ENCODE measurements at regions not wholly inside any gene's neighbourhood (a gene's known extent, or its start where the extent isn't known, plus 50 kb on each side); places are given as distances from the start of the nearest gene placed in this dataset.

DNA sequence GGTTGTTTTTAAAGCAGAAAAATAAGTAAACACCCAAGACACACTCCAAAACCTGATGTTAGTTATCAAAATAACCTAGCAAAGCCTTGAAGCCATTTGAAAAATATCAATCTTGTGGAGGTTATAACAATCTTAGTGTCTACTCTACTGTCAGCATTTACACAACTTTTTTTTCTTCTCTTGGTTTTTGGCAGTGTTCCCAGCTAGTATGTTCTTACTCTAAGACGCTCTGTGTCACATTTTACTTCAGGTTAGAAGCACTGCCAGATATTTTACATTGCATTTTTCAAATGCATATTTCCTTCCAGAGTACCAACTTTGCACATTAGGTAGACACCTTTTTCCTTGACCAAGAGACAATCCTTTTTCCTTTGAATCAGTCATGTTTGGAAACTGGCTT, 114.0 kb upstream of the INPP4B start:
- Histone ChIP-seq H3K9me3 (ENCODE audit: control insufficient read depth in 5 of 5, low read length in 5 of 5) (peaks cover 0 to 5% (median 2%) of the 10 kb centered on the region in 5 donors), H3K27me3 (ENCODE audit: control insufficient read depth in 5 of 5, insufficient read depth in 4 of 5, low read length in 5 of 5) (no peaks in the 10 kb centered on the region), H3K4me1 (ENCODE audit: control insufficient read depth in 5 of 5, insufficient read depth in 5 of 5, low read length in 5 of 5) (no peaks in the 10 kb centered on the region), H3K36me3 (ENCODE audit: control insufficient read depth in 5 of 5, insufficient read depth in 5 of 5, low read length in 5 of 5) (no peaks in the 10 kb centered on the region), H3K4me3 (ENCODE audit: low read depth in 1 of 5, low read length in 5 of 5) (no peak overlapping the region), H3K9ac (ENCODE audit: low read length in 5 of 5) (no peak overlapping the region), H3K27ac (ENCODE audit: low read depth, low read length) (no peak overlapping the region)

DNA sequence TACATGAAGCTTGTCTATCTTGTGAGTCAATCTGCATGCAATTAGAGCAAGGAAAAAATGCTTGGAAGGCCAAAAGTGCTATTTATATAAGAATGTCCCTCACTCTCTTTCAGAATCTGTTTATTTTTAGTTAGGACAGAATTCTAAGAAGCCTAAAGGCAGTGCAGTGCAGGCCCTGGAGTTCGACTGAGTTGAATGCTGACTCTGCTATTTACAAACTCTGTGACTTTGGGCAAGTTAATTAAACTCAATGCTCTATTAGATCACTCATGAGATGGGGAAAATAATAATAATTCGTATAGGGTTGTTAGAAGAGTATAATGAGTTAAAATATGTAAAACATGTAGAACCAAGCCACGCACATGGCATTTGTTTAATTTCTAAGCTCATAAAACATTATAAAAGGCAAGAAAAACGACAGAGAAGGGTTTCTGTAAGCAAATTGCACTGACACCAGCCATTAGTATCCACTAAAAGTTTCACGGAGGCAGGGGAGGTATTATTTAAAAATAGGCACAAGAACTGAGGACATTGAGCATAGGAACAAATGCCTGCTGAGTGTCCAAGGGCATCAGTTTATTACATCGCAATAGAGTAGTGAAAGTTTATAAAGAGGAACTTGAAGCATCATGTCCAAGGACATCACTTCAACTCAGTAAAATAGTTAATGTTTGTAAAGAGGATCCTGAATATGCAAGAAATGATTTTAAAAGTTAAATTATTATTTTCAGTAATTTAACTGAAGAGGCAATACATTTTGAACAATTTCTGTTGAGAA, 115.0 kb upstream of the INPP4B start:
- Histone ChIP-seq H3K4me3 (ENCODE audit: low read depth in 1 of 5, low read length in 5 of 5) (no peak overlapping the region), H3K9me3 (ENCODE audit: control insufficient read depth in 5 of 5, low read length in 5 of 5) (peaks cover 0 to 1% (median 0%) of the 10 kb centered on the region in 5 donors), H3K27ac (ENCODE audit: low read depth, low read length) (no peak overlapping the region), H3K9ac (ENCODE audit: low read length in 5 of 5) (no peak overlapping the region), H3K4me1 (ENCODE audit: control insufficient read depth in 5 of 5, insufficient read depth in 5 of 5, low read length in 5 of 5) (no peaks in the 10 kb centered on the region), H3K36me3 (ENCODE audit: control insufficient read depth in 5 of 5, insufficient read depth in 5 of 5, low read length in 5 of 5) (no peaks in the 10 kb centered on the region), H3K27me3 (ENCODE audit: control insufficient read depth in 5 of 5, insufficient read depth in 4 of 5, low read length in 5 of 5) (no peaks in the 10 kb centered on the region)

DNA sequence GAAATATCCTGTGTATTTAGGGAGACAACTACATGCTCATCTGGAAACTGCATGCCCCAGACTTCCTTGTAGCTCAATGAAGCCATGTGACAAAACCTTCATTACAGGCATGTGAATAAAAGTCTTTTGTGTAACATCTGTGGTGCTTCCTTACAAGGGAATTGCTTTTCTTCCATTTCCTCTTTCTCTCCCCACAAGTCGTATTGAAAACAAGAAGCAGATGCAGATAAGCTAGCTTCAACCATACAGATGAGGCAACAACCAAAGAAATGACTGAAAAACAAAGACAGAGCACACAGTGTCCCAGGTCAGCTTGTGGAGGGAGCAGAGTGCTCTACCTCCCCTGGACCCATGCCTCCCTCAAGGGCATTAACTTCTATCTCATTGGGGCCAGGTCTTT, 115.8 kb upstream of the INPP4B start:
- Histone ChIP-seq H3K27ac (ENCODE audit: low read depth, low read length) (no peak overlapping the region), H3K9me3 (ENCODE audit: control insufficient read depth in 5 of 5, low read length in 5 of 5) (no peaks in the 10 kb centered on the region)

DNA sequence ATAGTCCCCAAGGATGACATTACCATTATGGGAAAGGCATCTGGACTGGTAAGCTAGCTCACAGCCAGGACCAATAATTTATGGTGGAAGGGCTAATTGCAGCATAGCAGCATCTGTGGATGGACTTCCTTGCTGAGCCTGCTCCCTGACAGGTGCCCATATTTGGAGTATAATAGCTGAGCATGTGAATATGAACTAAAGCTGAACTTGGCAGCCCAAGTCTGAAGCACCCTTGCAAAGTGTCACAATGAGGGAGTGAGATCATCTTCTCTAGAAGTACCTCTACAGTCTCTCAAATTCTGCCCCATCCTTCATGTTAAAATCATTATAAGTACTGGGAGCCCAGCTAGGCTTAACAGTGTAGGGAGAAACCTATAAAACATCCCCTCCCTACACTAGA, 128.2 kb upstream of the INPP4B start:
- Histone ChIP-seq H3K9ac (ENCODE audit: low read length in 5 of 5) (no peak overlapping the region), H3K27ac (ENCODE audit: low read depth, low read length) (no peak overlapping the region), H3K36me3 (ENCODE audit: control insufficient read depth in 5 of 5, insufficient read depth in 5 of 5, low read length in 5 of 5) (no peaks in the 10 kb centered on the region), H3K4me1 (ENCODE audit: control insufficient read depth in 5 of 5, insufficient read depth in 5 of 5, low read length in 5 of 5) (no peaks in the 10 kb centered on the region), H3K4me3 (ENCODE audit: low read depth in 1 of 5, low read length in 5 of 5) (no peak overlapping the region), H3K9me3 (ENCODE audit: control insufficient read depth in 5 of 5, low read length in 5 of 5) (no peaks in the 10 kb centered on the region), H3K27me3 (ENCODE audit: control insufficient read depth in 5 of 5, insufficient read depth in 4 of 5, low read length in 5 of 5) (no peaks in the 10 kb centered on the region)

More for the DNA sequence above, 115.8 kb upstream of the INPP4B start:
- Histone ChIP-seq H3K27me3 (ENCODE audit: control insufficient read depth in 5 of 5, insufficient read depth in 4 of 5, low read length in 5 of 5) (no peaks in the 10 kb centered on the region), H3K9ac (ENCODE audit: low read length in 5 of 5) (no peak overlapping the region), H3K36me3 (ENCODE audit: control insufficient read depth in 5 of 5, insufficient read depth in 5 of 5, low read length in 5 of 5) (no peaks in the 10 kb centered on the region), H3K4me1 (ENCODE audit: control insufficient read depth in 5 of 5, insufficient read depth in 5 of 5, low read length in 5 of 5) (no peaks in the 10 kb centered on the region), H3K4me3 (ENCODE audit: low read depth in 1 of 5, low read length in 5 of 5) (no peak overlapping the region)

DNA sequence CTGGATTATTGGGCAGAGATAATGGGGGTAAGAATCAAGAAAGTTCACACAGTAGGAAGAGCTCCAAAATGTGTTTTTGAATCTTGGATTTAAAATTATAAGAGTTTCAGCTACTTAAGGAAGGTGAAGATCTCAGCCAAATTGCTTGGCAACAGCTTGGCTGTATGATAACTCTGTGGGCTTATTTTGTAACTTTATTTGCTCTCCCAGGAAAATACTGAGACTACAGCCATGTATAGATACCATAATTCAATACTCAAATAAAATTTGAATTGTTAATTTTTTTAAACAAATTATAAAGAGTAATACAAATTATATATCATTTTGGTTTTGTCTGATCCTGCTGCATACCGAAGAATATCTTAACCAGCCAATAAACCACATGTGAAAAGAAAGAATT, 129.5 kb upstream of the INPP4B start:
- Histone ChIP-seq H3K27ac (ENCODE audit: low read depth, low read length) (no peak overlapping the region), H3K36me3 (ENCODE audit: control insufficient read depth in 5 of 5, insufficient read depth in 5 of 5, low read length in 5 of 5) (no peaks in the 10 kb centered on the region), H3K9ac (ENCODE audit: low read length in 5 of 5) (no peak overlapping the region), H3K27me3 (ENCODE audit: control insufficient read depth in 5 of 5, insufficient read depth in 4 of 5, low read length in 5 of 5) (no peaks in the 10 kb centered on the region), H3K9me3 (ENCODE audit: control insufficient read depth in 5 of 5, low read length in 5 of 5) (no peaks in the 10 kb centered on the region), H3K4me3 (ENCODE audit: low read depth in 1 of 5, low read length in 5 of 5) (no peak overlapping the region), H3K4me1 (ENCODE audit: control insufficient read depth in 5 of 5, insufficient read depth in 5 of 5, low read length in 5 of 5) (no peaks in the 10 kb centered on the region)

DNA sequence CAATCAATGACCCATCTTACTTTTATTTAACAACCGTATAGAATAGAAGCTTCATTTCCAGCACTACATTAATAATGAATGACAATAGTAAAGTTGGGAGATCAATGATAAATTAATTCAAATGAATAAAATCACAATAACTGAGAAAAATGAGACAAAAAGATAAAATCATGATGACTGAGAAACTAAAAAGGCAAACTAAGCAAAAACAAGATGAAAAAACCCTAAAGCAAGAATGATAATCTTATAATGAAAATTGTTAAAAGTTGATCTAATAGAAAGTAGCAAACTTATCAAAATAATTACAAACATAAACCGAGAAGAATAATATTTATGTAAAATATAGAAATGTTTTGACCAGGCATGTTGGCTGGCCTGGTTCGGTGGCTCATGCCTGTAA, 130.4 kb upstream of the INPP4B start:
- H3K9me3 ChIP-seq (ENCODE audit: control insufficient read depth in 5 of 5, low read length in 5 of 5): no peaks in the 10 kb centered on the region
- H3K36me3 ChIP-seq (ENCODE audit: control insufficient read depth in 5 of 5, insufficient read depth in 5 of 5, low read length in 5 of 5): no peaks in the 10 kb centered on the region
- H3K9ac ChIP-seq (ENCODE audit: low read length in 5 of 5): no peak overlapping the region
- H3K4me1 ChIP-seq (ENCODE audit: control insufficient read depth in 5 of 5, insufficient read depth in 5 of 5, low read length in 5 of 5): no peaks in the 10 kb centered on the region
- H3K27me3 ChIP-seq (ENCODE audit: control insufficient read depth in 5 of 5, insufficient read depth in 4 of 5, low read length in 5 of 5): no peaks in the 10 kb centered on the region
- H3K4me3 ChIP-seq (ENCODE audit: low read depth in 1 of 5, low read length in 5 of 5): no peak overlapping the region
- H3K27ac ChIP-seq (ENCODE audit: low read depth, low read length): no peak overlapping the region

DNA sequence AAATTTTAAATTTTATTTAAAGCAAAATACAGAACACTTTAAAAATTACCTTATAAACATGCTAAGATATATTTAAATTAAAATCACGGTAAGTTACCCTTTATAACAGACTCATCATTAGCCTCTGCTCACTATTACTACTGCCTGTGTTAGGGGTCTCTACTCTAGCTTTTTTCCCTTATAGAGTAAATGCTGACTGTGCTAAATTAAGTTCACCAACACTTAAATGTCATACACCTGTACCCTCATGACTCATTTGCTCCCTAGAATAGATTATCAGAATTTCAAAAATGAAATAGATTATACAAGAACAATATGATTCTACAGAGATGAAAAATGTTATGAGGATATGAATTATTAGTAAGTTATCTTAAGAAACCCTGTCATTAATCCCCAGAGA, 131.1 kb upstream of the INPP4B start:
- Histone ChIP-seq H3K4me3 (ENCODE audit: low read depth in 1 of 5, low read length in 5 of 5) (no peak overlapping the region), H3K9ac (ENCODE audit: low read length in 5 of 5) (no peak overlapping the region), H3K4me1 (ENCODE audit: control insufficient read depth in 5 of 5, insufficient read depth in 5 of 5, low read length in 5 of 5) (no peaks in the 10 kb centered on the region), H3K36me3 (ENCODE audit: control insufficient read depth in 5 of 5, insufficient read depth in 5 of 5, low read length in 5 of 5) (no peaks in the 10 kb centered on the region), H3K27ac (ENCODE audit: low read depth, low read length) (no peak overlapping the region), H3K27me3 (ENCODE audit: control insufficient read depth in 5 of 5, insufficient read depth in 4 of 5, low read length in 5 of 5) (no peaks in the 10 kb centered on the region), H3K9me3 (ENCODE audit: control insufficient read depth in 5 of 5, low read length in 5 of 5) (no peaks in the 10 kb centered on the region)

DNA sequence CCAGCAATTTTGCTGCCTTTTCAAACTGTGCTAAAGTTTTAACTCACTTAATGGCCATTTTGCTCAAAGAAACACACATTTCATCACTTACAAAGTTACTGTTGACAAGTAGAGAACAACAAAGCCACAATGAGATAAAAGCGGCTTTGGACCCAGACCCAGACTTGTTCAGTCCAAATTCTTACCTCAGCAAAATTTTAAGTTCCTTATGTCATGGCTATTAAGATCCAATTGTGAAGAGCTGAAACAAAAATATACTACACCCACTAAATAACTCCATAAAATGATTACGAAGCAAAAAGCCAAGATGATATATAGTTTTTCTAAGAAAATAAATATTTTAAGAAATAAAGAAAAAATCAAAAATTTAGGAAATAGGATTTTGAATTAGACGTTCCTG, 137.0 kb upstream of the INPP4B start:
- Histone ChIP-seq H3K4me3 (ENCODE audit: low read depth in 1 of 5, low read length in 5 of 5) (no peak overlapping the region), H3K27ac (ENCODE audit: low read depth, low read length) (no peak overlapping the region), H3K4me1 (ENCODE audit: control insufficient read depth in 5 of 5, insufficient read depth in 5 of 5, low read length in 5 of 5) (no peaks in the 10 kb centered on the region), H3K9me3 (ENCODE audit: control insufficient read depth in 5 of 5, low read length in 5 of 5) (peaks cover 0 to 2% (median 0%) of the 10 kb centered on the region in 5 donors), H3K27me3 (ENCODE audit: control insufficient read depth in 5 of 5, insufficient read depth in 4 of 5, low read length in 5 of 5) (no peaks in the 10 kb centered on the region), H3K9ac (ENCODE audit: low read length in 5 of 5) (no peak overlapping the region), H3K36me3 (ENCODE audit: control insufficient read depth in 5 of 5, insufficient read depth in 5 of 5, low read length in 5 of 5) (no peaks in the 10 kb centered on the region)

DNA sequence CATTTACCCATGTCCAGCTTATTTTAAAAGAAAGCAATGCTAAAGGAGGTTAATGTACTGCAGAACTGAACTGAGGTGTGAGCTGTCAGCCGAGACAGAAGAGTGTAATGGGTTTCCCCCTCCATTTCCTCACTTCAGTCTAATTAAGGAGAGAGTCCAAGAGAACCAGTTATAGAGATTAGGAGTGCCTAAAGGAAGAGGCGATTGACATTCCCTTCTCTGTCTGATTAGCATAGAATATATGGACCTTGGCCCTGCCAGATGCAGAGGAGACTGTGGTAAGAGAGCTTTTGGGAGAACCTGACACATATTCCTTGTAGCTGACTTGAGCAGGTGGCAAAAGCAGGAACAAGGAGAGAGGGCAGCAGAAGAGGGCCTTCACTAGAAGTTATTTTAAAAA, 137.5 kb upstream of the INPP4B start:
- no peak overlapping the region for H3K9ac ChIP-seq (ENCODE audit: low read length in 5 of 5)
- no peaks in the 10 kb centered on the region for H3K4me1 ChIP-seq (ENCODE audit: control insufficient read depth in 5 of 5, insufficient read depth in 5 of 5, low read length in 5 of 5)
- peaks cover 0 to 2% (median 0%) of the 10 kb centered on the region in 5 donors for H3K9me3 ChIP-seq (ENCODE audit: control insufficient read depth in 5 of 5, low read length in 5 of 5)
- H3K27me3 ChIP-seq (ENCODE audit: control insufficient read depth in 5 of 5, insufficient read depth in 4 of 5, low read length in 5 of 5): no peaks in the 10 kb centered on the region
- H3K27ac ChIP-seq (ENCODE audit: low read depth, low read length): no peak overlapping the region
- H3K36me3 ChIP-seq (ENCODE audit: control insufficient read depth in 5 of 5, insufficient read depth in 5 of 5, low read length in 5 of 5): no peaks in the 10 kb centered on the region
- no peak overlapping the region for H3K4me3 ChIP-seq (ENCODE audit: low read depth in 1 of 5, low read length in 5 of 5)

DNA sequence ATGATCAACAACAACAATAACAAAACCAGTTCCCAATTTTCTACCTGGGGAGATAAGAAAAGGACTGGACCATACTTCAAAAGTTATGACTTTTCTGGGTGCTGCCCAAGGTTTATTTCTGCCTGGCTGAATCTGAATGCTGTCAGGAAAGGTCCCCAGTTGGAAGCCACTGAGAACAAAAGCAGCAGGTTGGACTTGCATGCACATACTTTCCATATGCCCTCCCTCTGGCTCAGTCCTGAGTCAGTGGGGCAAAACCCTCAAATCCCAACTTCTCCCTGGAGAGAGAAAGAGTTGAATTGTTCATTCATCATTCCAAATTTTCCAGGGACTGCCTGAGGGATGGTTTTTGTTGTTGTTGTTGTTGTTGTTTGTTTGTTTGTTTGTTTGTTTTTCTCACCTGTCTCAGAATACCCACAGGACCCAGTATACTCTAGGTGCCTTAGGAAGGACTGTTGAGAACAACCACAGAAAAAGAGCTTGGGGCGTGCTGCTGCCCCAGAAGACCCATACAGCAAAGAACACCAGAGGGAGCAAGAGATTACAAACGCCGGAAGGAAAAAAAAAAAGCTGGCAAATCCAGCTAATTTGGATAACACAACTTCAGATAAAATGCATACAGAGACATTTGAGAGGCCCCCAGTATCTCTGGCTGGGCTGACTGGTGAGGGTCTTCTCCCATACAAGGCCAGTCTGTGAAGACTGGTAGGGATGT, 138.9 kb upstream of the INPP4B start:
- peaks cover 0 to 2% (median 0%) of the 10 kb centered on the region in 5 donors for H3K9me3 ChIP-seq (ENCODE audit: control insufficient read depth in 5 of 5, low read length in 5 of 5)
- no peaks in the 10 kb centered on the region for H3K4me1 ChIP-seq (ENCODE audit: control insufficient read depth in 5 of 5, insufficient read depth in 5 of 5, low read length in 5 of 5)
- no peaks in the 10 kb centered on the region for H3K27me3 ChIP-seq (ENCODE audit: control insufficient read depth in 5 of 5, insufficient read depth in 4 of 5, low read length in 5 of 5)
- H3K4me3 ChIP-seq (ENCODE audit: low read depth in 1 of 5, low read length in 5 of 5): no peak overlapping the region
- no peaks in the 10 kb centered on the region for H3K36me3 ChIP-seq (ENCODE audit: control insufficient read depth in 5 of 5, insufficient read depth in 5 of 5, low read length in 5 of 5)
- H3K27ac ChIP-seq (ENCODE audit: low read depth, low read length): no peak overlapping the region
- no peak overlapping the region for H3K9ac ChIP-seq (ENCODE audit: low read length in 5 of 5)

Measured in subcutaneous abdominal adipose tissue (tissue), 5 donors.